Immature natural killer cell (primary cell): ENCODE measurements at regions not wholly inside any gene's neighbourhood (a gene's known extent, or its start where the extent isn't known, plus 50 kb on each side); places are given as distances from the start of the nearest gene placed in this dataset.

ENCODE experiments used
- DNase-seq, 3 donors: peaks; one replicate each; pipeline ENCODE4 v3.0.0; 2022; ENCODE audit warnings: mixed read lengths in 1 of 3
- H3K27ac Mint-ChIP-seq, 6 donors: one replicate each; pipeline ENCODE4 v1.8.0; 2020; ENCODE audit warnings: mixed read lengths in 6 of 6, mild to moderate bottlenecking in 5 of 6, inconsistent platforms in 4 of 6, moderate library complexity in 3 of 6
- H3K27me3 Mint-ChIP-seq, 3 donors: one replicate each; pipeline ENCODE4 v1.8.0; 2020 to 2021; ENCODE audit warnings: low read depth in 3 of 3, mild to moderate bottlenecking in 3 of 3, mixed read lengths in 3 of 3, moderate library complexity in 3 of 3, inconsistent platforms in 1 of 3
- H3K36me3 Mint-ChIP-seq, 3 donors: one replicate each; pipeline ENCODE4 v1.8.0; 2020; ENCODE audit warnings: mixed read lengths in 3 of 3, inconsistent platforms in 2 of 3, mild to moderate bottlenecking in 2 of 3
- H3K4me1 Mint-ChIP-seq, 2 donors: one replicate each; pipeline ENCODE4 v1.8.0; 2020; ENCODE audit warnings: inconsistent platforms in 2 of 2, mild to moderate bottlenecking in 2 of 2, mixed read lengths in 2 of 2, moderate library complexity in 1 of 2
- H3K4me3 Mint-ChIP-seq, 5 donors: one replicate each; pipeline ENCODE4 v1.8.0; 2020; ENCODE audit warnings: mild to moderate bottlenecking in 5 of 5, mixed read lengths in 5 of 5, inconsistent platforms in 3 of 5, moderate library complexity in 3 of 5
- H3K9me3 Mint-ChIP-seq, 6 donors: one replicate each; pipeline ENCODE4 v1.8.0; 2020; ENCODE audit warnings: mild to moderate bottlenecking in 6 of 6, mixed read lengths in 6 of 6, inconsistent platforms in 4 of 6, moderate library complexity in 3 of 6

DNA sequence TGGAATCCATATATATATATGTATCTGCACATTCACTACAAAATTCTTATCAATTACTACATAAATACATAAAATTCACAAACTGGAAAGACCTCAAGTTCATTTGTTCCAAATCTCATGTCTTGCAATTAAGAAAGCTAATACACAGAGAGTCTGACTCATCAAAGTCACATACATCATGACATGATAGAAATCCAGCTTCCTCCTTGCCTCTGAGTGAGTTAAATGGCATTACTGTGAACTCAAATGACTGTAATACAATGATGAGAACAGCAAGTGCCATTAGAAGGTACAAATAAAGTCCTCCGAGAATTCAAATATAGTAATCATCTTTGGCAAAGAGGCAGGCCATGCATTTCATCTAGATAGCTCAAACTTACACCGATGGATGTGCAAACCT lies 55.1 kb upstream of the AGTR1 start:
- no peak overlapping the region for H3K27ac Mint-ChIP-seq
- peaks cover 0 to 7% (median 0%) of the 10 kb centered on the region in 6 donors for H3K9me3 Mint-ChIP-seq
- no peak for DNase-seq
- H3K4me1 Mint-ChIP-seq: no peaks in the 10 kb centered on the region
- no peaks in the 10 kb centered on the region for H3K36me3 Mint-ChIP-seq
- no peaks in the 10 kb centered on the region for H3K27me3 Mint-ChIP-seq
- no peak overlapping the region for H3K4me3 Mint-ChIP-seq

DNA sequence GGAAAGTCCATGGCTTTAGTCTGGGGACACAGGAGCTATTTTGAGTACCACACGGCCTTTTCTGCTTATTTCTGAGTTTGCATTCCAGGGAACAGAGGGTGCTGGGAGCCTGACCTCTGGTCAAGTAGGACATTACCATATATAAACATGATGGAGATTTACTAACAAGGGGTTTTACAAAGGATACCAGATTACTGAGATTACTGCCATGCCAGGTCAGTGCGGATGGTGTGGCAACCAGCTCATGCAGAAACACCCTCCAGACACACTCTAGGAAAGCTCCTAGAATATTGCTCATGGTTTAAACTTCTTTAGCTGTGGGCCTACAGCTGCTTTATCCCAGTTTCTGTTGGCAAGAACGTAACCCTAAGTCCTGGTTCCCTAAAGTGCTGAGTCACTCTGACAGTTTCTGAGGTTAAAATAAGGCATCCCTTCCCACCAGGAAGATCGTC lies 54.3 kb upstream of the AGTR1 start:
- Mint-ChIP-seq H3K9me3 (peaks cover 0 to 5% (median under 1%) of the 10 kb centered on the region in 6 donors), H3K4me1 (no peaks in the 10 kb centered on the region), H3K27ac (no peak overlapping the region), H3K4me3 (no peak overlapping the region), H3K36me3 (no peaks in the 10 kb centered on the region), H3K27me3 (no peaks in the 10 kb centered on the region)
- DNase-seq: no peak

DNA sequence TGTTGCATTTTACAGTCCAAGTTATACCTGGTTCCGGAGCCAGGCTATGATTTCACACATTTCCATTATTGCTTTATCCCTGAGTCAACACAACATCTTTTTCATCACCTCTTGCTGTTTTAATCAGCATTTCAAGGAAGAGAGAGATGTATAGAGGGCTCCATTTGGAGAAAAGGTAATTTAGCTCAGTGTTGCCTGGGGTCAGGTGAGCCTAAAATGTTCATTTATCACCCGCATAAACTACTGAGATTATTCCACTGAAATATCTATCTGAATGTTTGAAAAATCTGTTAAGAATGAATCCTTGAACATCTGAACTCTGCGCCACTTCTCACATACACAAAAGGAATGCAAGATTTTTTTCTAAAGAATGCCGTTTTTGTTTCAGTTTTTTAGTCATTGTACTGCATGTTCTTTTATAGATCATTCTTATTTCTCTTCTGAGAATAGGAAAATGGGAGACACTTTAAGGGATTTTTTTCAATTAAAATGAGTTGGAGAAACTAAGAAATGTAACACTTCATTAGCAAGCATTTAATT lies 51.5 kb upstream of the AGTR1 start:
- DNase-seq: no peak

More for the DNA sequence above, 51.5 kb upstream of the AGTR1 start:
- no peak overlapping the region for H3K4me3 Mint-ChIP-seq
- H3K27me3 Mint-ChIP-seq: peaks cover 0 to 3% (median 0%) of the 10 kb centered on the region in 3 donors
- H3K4me1 Mint-ChIP-seq: no peaks in the 10 kb centered on the region
- no peak overlapping the region for H3K27ac Mint-ChIP-seq
- peaks cover 0 to 10% (median 2%) of the 10 kb centered on the region in 6 donors for H3K9me3 Mint-ChIP-seq
- no peaks in the 10 kb centered on the region for H3K36me3 Mint-ChIP-seq
